ENCODE measurements at regions not wholly inside any gene's neighbourhood (a gene's known extent, or its start where the extent isn't known, plus 50 kb on each side); places are given as distances from the start of the nearest gene placed in this dataset.

DNA sequence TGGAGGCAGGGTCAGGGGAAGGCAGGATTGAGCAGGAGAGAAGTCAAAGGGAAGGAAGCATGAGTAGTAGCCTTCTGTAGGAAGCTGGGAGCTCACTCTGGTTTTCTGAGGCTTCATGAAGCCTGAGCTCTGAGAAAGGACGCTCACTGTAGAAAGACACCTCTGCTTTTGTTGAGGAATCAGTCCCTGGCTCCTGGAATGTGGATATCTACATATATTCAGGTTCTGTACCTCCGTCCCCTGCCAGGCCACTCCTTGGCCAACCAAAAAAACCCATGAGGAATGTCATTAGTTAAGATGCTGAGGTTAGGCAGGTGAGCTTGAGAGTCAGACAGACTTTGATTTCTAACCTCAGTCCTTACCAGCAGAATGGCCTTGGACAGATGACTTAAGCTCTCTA lies 283.5 kb upstream of the HABP2 start:
- Mint-ChIP-seq H3K36me3 (no peaks in the 10 kb centered on the region), H3K4me1 (no peaks in the 10 kb centered on the region), H3K27me3 (peaks cover 7% of the 10 kb centered on the region), H3K27ac (no peak overlapping the region), H3K4me3 (no peak overlapping the region), H3K9me3 (peaks cover 2% of the 10 kb centered on the region)
- DNase-seq = no peak

DNA sequence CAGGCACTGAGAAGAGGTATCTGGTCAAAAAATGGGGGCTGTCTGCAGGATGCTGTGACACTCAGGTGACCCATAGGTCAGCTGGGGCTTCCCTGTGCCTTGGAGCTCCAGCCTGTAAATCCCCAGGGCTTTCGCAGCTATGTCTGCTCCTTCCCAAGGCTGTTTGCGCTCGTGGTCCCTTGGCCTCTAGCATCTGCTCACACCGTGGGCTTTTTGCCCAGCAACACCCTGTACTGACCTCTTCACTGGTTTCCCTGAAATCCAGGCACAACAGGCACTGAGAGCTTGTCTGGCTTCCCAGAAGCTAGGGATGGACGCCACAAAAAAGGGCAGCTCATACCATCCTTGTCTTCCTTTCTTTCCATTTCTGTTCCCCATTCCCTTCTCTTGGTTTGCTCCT lies 280.3 kb upstream of the HABP2 start:
- Mint-ChIP-seq H3K27ac (no peak overlapping the region), H3K4me1 (no peaks in the 10 kb centered on the region), H3K4me3 (no peak overlapping the region), H3K9me3 (peaks cover 16% of the 10 kb centered on the region), H3K27me3 (no peaks in the 10 kb centered on the region), H3K36me3 (peaks cover 4% of the 10 kb centered on the region)
- DNase-seq = no peak

DNA sequence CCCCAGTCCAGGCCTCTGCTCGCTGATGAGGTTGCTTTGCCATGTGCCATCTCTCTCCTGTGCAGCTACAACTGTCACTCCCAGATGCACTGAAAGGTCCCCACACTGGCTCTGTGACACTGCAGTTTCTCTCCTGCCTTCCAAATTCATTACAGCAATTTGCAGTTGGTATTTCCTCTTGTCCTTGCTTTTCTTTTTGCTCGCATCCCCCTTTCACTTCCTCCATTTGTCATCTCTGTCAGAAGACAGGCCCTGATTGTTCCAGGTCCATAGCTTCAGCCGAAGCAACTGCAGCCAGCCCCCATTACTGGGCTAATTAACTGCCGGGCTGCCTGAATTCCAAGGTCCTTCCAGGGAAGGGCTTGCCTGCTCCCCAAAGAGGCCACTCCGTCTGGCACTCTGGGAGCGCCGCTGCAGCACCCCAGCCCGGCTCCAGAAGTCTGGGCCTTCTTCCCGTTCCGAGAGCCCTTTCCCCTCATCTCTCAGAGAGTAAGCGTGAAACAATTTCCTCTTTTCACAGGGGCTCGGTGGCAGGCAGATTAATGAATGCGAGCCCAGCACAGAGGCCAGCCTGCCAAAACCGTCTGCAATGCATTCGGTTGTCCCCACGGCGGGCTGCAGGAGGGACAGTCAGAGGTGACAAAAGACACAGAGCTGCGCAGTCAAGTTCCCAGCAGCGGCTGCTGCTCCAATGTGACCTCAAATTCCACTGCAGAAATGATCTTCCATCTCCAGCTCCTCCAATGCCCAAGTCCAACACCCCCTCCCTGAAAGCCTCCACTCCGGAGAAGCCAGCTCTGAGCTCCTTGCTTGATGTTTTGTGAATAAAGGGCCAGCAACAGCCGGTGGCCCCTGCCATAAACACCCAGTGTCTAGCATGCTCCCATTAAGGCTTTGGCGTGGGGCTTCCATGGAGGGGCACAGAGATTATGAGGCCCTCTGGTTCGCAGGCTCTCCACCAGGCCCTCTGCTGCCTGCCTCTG lies 279.4 kb upstream of the HABP2 start:
- Mint-ChIP-seq H3K36me3 (peaks cover 4% of the 10 kb centered on the region), H3K4me1 (no peaks in the 10 kb centered on the region), H3K27ac (no peak overlapping the region)

DNA sequence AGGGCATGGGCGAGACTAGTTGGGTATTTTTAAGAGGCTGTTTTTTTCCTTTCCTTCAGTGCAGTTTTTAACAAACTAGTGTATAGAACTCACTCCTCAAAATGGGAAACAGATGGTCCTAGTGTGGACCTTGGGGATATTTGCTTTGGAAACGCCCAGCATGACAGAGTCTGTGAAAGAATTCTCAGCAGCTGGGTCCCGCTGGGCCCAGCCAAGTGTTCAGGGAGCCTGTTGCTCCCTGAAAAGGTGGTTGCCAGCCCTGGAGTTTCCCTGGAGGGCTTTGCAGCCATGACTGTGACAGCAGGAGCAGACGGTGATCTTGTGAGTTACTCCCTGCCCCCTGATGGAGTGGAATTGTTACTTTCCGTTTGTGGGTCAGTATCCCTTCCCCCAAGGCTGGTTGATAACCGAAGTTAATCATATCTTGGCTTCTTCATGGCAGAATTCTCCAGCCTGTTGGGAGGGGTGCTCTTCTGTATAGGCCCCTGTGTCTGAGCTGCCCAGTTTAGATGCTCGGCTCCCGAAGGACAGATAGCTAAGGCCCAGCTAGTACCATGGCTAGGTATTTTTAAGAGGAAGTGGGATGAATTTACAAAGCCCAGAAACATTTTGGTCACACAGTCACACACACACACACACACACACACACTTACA lies 278.6 kb upstream of the HABP2 start:
- Mint-ChIP-seq H3K36me3 (peaks cover 4% of the 10 kb centered on the region), H3K27ac (no peak overlapping the region), H3K9me3 (peaks cover 16% of the 10 kb centered on the region), H3K4me3 (no peak overlapping the region), H3K4me1 (no peaks in the 10 kb centered on the region), H3K27me3 (no peaks in the 10 kb centered on the region)
- no peak for DNase-seq

More for the DNA sequence above, 279.4 kb upstream of the HABP2 start:
- DNase-seq = no peak
- H3K27me3 Mint-ChIP-seq = no peaks in the 10 kb centered on the region
- H3K9me3 Mint-ChIP-seq = peaks cover 16% of the 10 kb centered on the region
- H3K4me3 Mint-ChIP-seq = no peak overlapping the region

DNA sequence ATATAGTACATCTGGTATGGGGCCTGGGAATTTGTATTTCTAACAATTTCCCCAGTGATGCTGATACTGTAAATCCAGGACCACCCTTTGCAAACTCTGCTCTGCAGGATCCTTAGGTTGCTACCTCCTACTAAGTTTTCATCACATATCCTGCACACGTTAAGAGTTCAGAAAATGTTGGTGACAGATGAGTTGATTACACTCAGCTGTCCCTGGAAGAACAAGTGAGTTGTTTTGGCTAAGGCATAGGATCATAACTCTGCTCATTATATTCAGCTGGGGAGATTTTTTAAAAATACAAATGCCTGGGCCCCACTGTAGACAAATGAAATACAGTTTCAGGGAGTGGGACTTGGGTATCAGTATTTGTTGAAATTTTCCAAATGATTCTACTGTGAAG lies 274.6 kb upstream of the HABP2 start:
- peaks cover 16% of the 10 kb centered on the region for H3K9me3 Mint-ChIP-seq
- no peaks in the 10 kb centered on the region for H3K27me3 Mint-ChIP-seq
- DNase-seq = no peak
- no peak overlapping the region for H3K27ac Mint-ChIP-seq
- H3K4me1 Mint-ChIP-seq = no peaks in the 10 kb centered on the region
- H3K4me3 Mint-ChIP-seq = no peak overlapping the region
- peaks cover 4% of the 10 kb centered on the region for H3K36me3 Mint-ChIP-seq

DNA sequence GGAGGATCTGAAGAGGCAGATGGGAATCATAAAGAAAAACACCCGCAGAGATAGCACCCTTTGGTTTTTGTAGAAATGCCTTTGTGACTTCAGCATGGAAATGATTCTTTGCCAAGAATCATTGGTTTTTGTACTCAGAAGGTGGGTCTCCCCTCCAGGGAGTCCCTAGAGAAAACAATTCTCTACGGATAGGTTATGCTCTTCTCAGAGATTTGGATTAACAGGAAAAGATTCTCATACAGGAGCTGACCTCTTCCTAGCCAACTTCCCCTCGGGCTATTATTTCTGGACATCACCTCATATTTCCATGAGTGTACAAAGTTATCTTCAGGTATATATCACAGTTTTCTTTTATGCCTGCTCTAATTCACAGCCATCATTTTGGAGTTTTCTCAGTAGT lies 274.2 kb upstream of the HABP2 start:
- no peak overlapping the region for H3K27ac Mint-ChIP-seq

DNA sequence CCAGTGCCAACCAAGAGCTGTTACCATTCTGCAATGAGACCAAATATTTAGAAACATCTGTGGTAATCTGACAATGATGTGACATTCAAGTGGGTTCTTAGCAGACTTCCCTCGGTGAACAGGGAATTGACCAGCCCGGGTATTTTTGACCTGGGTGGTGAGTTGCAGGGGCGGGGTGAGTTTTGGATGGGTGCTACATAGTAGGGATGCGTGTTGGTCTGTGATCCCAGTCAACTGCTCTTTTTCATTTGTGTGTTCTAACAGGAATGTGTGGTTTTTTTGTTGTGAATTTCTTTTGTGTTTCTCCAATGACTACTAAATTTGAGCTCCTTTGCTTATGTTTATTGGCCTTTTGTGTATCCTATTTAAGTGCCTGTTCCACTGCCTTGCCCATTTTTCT lies 273.6 kb upstream of the HABP2 start:
- no peaks in the 10 kb centered on the region for H3K4me1 Mint-ChIP-seq
- no peak overlapping the region for H3K27ac Mint-ChIP-seq

More for the DNA sequence above, 274.2 kb upstream of the HABP2 start:
- peaks cover 4% of the 10 kb centered on the region for H3K36me3 Mint-ChIP-seq
- H3K4me3 Mint-ChIP-seq = no peak overlapping the region
- H3K27me3 Mint-ChIP-seq = no peaks in the 10 kb centered on the region
- peaks cover 16% of the 10 kb centered on the region for H3K9me3 Mint-ChIP-seq
- no peak for DNase-seq
- no peaks in the 10 kb centered on the region for H3K4me1 Mint-ChIP-seq

DNA sequence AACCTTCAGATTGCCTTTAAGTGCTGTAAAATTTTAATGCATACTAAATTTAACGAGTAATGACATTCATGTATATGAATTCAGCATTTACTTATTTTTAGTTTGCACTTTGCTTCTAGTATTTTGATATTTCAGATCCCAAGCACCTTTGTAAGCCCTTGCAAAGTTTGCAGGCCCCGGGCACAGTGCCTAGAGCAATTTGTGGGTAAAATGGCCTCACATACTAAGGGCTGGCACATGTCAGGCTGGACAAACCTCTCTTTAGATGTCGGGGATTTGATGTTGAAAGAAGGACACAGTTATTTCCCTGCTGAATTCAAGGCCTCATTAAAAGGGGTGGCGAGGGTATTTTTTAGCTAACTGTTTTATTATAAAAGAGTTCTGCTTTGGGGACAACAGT lies 270.3 kb upstream of the HABP2 start:
- Mint-ChIP-seq H3K9me3 (no peaks in the 10 kb centered on the region), H3K27me3 (no peaks in the 10 kb centered on the region), H3K4me1 (no peaks in the 10 kb centered on the region), H3K4me3 (no peak overlapping the region), H3K36me3 (no peaks in the 10 kb centered on the region), H3K27ac (no peak overlapping the region)
- DNase-seq = no peak

More for the DNA sequence above, 273.6 kb upstream of the HABP2 start:
- H3K4me3 Mint-ChIP-seq = no peak overlapping the region
- no peaks in the 10 kb centered on the region for H3K27me3 Mint-ChIP-seq
- peaks cover 14% of the 10 kb centered on the region for H3K9me3 Mint-ChIP-seq
- DNase-seq = no peak
- H3K36me3 Mint-ChIP-seq = peaks cover 4% of the 10 kb centered on the region

DNA sequence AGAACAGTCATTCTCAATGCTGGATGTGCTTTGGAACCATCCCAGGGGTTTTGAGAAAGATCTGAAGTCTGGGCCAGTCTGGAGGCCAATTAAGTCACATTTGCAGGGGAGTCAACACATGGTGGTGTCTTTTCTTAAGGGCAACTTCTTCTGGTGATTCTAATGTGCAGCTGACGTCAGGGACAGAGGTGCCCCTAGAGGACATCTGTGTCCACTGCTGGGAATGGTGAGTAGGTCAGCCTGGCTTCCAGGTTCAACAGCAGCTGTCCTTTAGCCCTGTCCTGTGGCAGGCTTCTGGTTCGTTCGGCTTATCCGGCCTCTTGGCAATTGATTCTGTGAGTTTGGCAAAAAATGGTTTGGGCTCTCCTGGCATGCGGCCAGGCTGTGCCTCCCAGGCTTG lies 269.7 kb upstream of the HABP2 start:
- no peak overlapping the region for H3K27ac Mint-ChIP-seq
- H3K4me3 Mint-ChIP-seq = no peak overlapping the region
- H3K27me3 Mint-ChIP-seq = no peaks in the 10 kb centered on the region
- no peaks in the 10 kb centered on the region for H3K9me3 Mint-ChIP-seq
- H3K36me3 Mint-ChIP-seq = no peaks in the 10 kb centered on the region
- no peaks in the 10 kb centered on the region for H3K4me1 Mint-ChIP-seq
- DNase-seq = no peak

DNA sequence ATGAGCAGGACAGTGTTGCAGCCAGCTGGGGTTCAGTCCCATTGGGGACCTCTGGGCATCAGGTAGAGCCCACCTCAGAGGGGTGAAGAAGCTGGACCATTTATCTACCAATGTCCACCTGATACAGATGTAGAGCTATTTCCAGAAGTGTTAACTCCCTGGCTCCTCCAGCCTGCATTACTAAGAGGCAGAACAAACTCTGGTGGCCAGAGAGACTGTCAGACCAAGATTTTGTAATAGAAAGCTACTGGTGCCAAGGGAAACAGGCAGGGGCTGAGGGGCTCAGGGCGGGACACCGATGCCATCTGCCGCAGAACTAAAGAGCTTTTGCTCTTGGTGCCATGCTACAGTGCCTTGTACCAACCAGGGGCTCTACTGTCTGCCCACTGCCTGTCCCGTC lies 268.2 kb upstream of the HABP2 start:
- H3K27ac Mint-ChIP-seq = no peak overlapping the region
- H3K9me3 Mint-ChIP-seq = no peaks in the 10 kb centered on the region
- no peak overlapping the region for H3K4me3 Mint-ChIP-seq
- H3K36me3 Mint-ChIP-seq = no peaks in the 10 kb centered on the region
- DNase-seq = no peak
- no peaks in the 10 kb centered on the region for H3K27me3 Mint-ChIP-seq
- H3K4me1 Mint-ChIP-seq = no peaks in the 10 kb centered on the region

DNA sequence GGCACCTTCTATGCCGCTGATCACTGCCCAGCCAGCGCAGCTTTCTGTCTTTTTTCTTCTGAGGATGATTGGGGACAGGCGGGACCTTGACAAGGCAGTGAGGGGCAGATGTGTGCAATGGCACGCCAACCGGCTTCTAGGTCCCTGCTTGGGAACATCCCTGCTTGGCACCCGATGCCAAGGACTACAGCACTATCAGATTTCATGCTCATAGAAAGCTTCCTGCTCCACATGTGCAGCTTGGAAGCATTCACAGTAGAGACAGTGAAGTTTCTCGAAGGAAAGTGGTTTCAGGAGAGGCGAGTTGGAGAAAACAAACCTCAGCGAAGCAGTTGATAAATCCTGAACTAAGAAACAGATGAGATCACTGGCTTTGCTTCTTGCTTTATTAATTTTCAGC lies 267.5 kb upstream of the HABP2 start:
- Mint-ChIP-seq H3K4me3 (no peak overlapping the region), H3K36me3 (no peaks in the 10 kb centered on the region), H3K27ac (no peak overlapping the region), H3K27me3 (no peaks in the 10 kb centered on the region), H3K9me3 (no peaks in the 10 kb centered on the region), H3K4me1 (no peaks in the 10 kb centered on the region)
- DNase-seq = no peak

DNA sequence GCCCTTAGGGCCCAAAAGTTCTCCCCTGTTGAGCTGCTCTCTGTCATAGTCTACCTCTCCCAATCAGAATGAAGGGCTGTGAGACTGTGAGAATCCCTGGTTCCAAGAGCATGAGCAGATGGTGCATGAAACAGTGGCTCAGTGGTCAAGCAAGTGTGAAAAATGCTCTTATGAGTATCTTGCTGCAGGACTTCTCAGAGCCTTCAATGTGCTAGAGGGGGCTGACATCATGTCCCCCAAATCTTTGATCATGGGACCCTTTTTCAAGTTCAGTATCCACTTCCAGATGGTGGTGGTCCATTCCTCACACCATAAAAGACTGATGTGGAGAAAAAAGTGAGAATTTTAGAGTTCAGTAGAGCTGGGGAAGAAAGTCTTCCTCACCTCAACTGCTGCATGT lies 265.3 kb upstream of the HABP2 start:
- Mint-ChIP-seq H3K4me1 (no peaks in the 10 kb centered on the region), H3K27ac (no peak overlapping the region)
- no peak for DNase-seq

DNA sequence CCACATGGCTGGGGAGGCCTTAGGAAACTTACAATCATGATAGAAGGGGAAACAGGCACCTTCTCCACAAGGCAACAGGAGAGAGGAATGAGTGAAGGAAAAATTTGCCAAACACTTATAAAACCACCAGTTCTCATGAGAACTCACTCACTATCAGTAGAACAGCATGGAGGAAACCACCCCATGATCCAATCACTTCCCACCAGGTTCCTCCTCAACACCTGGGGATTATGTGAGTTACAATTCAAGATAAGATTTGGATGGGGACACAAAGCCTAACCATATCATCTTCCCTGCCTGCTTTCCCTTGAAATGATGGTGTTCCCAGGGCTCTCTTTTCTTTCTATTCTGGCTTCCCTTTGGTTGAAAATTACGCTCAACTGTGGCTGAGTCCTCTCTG lies 262.7 kb upstream of the HABP2 start:
- no peak overlapping the region for H3K4me3 Mint-ChIP-seq
- H3K27me3 Mint-ChIP-seq = no peaks in the 10 kb centered on the region
- no peaks in the 10 kb centered on the region for H3K36me3 Mint-ChIP-seq
- H3K27ac Mint-ChIP-seq = no peak overlapping the region
- no peak for DNase-seq
- H3K4me1 Mint-ChIP-seq = no peaks in the 10 kb centered on the region
- no peaks in the 10 kb centered on the region for H3K9me3 Mint-ChIP-seq

More for the DNA sequence above, 265.3 kb upstream of the HABP2 start:
- Mint-ChIP-seq H3K4me3 (no peak overlapping the region), H3K36me3 (no peaks in the 10 kb centered on the region), H3K9me3 (no peaks in the 10 kb centered on the region), H3K27me3 (no peaks in the 10 kb centered on the region)

DNA sequence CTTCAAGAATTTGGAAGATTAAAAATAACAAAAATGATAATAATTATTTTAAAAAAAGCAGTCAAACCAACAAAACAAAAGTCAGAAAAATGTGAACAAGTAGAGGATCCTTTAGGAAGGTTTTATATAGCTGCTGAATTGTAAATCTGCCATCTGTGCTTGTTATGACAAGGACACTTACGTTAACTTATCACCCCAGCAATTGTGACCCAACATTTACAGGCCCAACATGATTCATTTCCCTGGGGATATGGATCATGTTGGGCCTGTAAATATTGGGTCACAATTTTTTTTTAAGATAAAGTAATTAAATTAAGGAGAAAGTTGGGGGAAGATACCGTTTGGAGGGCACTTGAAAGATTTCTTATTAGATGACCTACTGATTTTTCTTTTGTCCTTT lies 261.4 kb upstream of the HABP2 start:
- Mint-ChIP-seq H3K27ac (no peak overlapping the region), H3K36me3 (no peaks in the 10 kb centered on the region), H3K4me1 (no peaks in the 10 kb centered on the region), H3K4me3 (no peak overlapping the region), H3K27me3 (no peaks in the 10 kb centered on the region), H3K9me3 (no peaks in the 10 kb centered on the region)
- DNase-seq = no peak

DNA sequence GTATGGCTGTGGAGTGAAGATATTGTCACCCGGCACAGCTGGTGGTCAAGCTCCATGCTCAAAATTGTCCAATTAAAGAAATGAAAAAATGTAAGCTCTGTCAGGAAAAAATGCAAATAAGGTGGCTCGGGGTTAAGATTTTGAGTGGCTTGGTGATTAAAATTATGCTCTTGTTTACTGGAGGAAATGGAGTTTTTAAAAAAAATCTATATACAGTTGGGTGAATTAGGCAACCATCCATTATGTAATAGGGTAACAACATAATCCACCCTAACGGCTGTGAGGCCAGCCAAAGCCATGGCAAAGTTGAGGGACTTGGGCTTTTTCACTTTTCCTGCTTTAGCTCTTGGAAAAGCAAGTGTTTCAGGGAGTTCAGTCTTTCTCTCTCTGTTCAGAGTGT lies 260.8 kb upstream of the HABP2 start:
- no peaks in the 10 kb centered on the region for H3K36me3 Mint-ChIP-seq
- H3K27me3 Mint-ChIP-seq = no peaks in the 10 kb centered on the region
- H3K4me3 Mint-ChIP-seq = no peak overlapping the region
- no peaks in the 10 kb centered on the region for H3K9me3 Mint-ChIP-seq
- no peak overlapping the region for H3K27ac Mint-ChIP-seq
- no peaks in the 10 kb centered on the region for H3K4me1 Mint-ChIP-seq
- DNase-seq = no peak

DNA sequence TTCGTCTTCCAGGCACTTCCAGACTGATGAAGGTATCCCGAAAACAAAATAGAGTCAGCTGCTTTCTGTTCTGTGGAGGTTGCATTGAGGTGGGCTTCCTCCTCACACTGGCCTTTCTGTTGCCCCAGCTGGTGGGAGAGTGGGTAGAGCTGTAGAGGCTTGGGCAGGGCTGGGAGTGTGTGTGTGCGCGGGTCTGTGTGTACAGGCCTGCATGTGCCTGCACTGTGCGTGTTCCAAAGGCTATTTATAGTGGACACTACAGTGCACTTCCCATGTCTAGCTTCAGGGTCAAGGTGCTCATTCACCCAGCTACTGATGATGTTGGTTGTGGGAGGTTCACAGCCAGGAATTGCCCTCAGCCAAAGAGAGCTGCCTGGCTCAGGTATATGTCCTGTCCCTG lies 260.1 kb upstream of the HABP2 start:
- H3K4me3 Mint-ChIP-seq = no peak overlapping the region
- H3K9me3 Mint-ChIP-seq = no peaks in the 10 kb centered on the region
- H3K27me3 Mint-ChIP-seq = peaks cover 5% of the 10 kb centered on the region
- no peak overlapping the region for H3K27ac Mint-ChIP-seq
- DNase-seq = no peak
- no peaks in the 10 kb centered on the region for H3K36me3 Mint-ChIP-seq
- no peaks in the 10 kb centered on the region for H3K4me1 Mint-ChIP-seq
